Astrocyte (in vitro differentiated cells and primary cell): ENCODE measurements at regions not wholly inside any gene's neighbourhood (a gene's known extent, or its start where the extent isn't known, plus 50 kb on each side); places are given as distances from the start of the nearest gene placed in this dataset.

Experiments
- CTCF ChIP-seq: IDR thresholded peaks from 2 replicates; pipeline ENCODE4 v1.5.1; 2011; ENCODE audit warnings: low read depth, mild to moderate bottlenecking, inconsistent platforms, low read length, moderate library complexity; ENCODE audit not compliant: insufficient read depth
- EZH2 ChIP-seq: IDR thresholded peaks from 2 replicates; pipeline ENCODE4 v1.6.1; 2012; ENCODE audit warnings: mild to moderate bottlenecking, low read length, inconsistent platforms; ENCODE audit not compliant: insufficient read depth

- TF ChIP-seq CTCF, result no peak
- no peak for TF ChIP-seq EZH2
Observed at GRCh38 chr5:25399878-25400480, 755.2 kb upstream of the CDH10 start.
